Smooth muscle cell (in vitro differentiated cells): ENCODE measurements at regions not wholly inside any gene's neighbourhood (a gene's known extent, or its start where the extent isn't known, plus 50 kb on each side); places are given as distances from the start of the nearest gene placed in this dataset.

Experiments used
- DNase-seq: peaks from one replicate; lab custom pipeline; 2025; ENCODE audit not compliant: unreplicated experiment; lab: John Stamatoyannopoulos, UW
- H2AFZ ChIP-seq: fragments of 200-600 bp; sonication (generic); 2 replicates; pipeline ENCODE4 v1.6.0; 2016; ENCODE audit warnings: antibody characterized with exemption, low read depth, mild to moderate bottlenecking
- H3F3A ChIP-seq: fragments of 200-600 bp; sonication (generic); 2 replicates; pipeline ENCODE4 v1.6.0; 2017; ENCODE audit warnings: antibody characterized with exemption, low read depth
- H3K27ac ChIP-seq: fragments of 200-600 bp; sonication (generic); 2 replicates; pipeline ENCODE4 v1.5.1; 2016; ENCODE audit warnings: low read depth, mild to moderate bottlenecking
- H3K27me3 ChIP-seq: fragments of 200-600 bp; sonication (generic); 2 replicates; pipeline ENCODE4 v1.6.1; 2016; ENCODE audit warnings: low read depth, mild to moderate bottlenecking
- H3K36me3 ChIP-seq: fragments of 200-600 bp; sonication (generic); 2 replicates; pipeline ENCODE4 v1.5.1; 2016; ENCODE audit warnings: low read depth
- H3K4me1 ChIP-seq: fragments of 200-600 bp; sonication (generic); 2 replicates; pipeline ENCODE4 v1.5.1; 2016; ENCODE audit warnings: low read depth
- H3K4me2 ChIP-seq: fragments of 200-600 bp; sonication (generic); 2 replicates; pipeline ENCODE4 v1.6.0; 2016; ENCODE audit warnings: mild to moderate bottlenecking
- H3K4me3 ChIP-seq: fragments of 200-600 bp; sonication (generic); 2 replicates; pipeline ENCODE4 v1.5.1; 2016; ENCODE audit warnings: mild to moderate bottlenecking
- H3K79me2 ChIP-seq: fragments of 200-600 bp; sonication (generic); 2 replicates; pipeline ENCODE4 v1.6.0; 2016; ENCODE audit warnings: low read depth, mild to moderate bottlenecking
- H3K9ac ChIP-seq: fragments of 200-600 bp; sonication (generic); 2 replicates; pipeline ENCODE4 v1.6.0; 2016; ENCODE audit warnings: low read depth
- H3K9me3 ChIP-seq: fragments of 200-600 bp; sonication (generic); replicated peaks from 2 replicates; pipeline ENCODE4 v1.5.1; 2016; ENCODE audit warnings: low read depth
- H4K20me1 ChIP-seq: fragments of 200-600 bp; sonication (generic); 2 replicates; pipeline ENCODE4 v1.6.0; 2016; ENCODE audit warnings: low read depth
- WGBS: methylation state at CpG from one replicate; pipeline ENCODE4 v1.1.7; 2016; ENCODE audit warnings: low lambda C conversion rate; 5-methylcytosine and 5-hydroxymethylcytosine counted together
- TF ChIP-seq, protein P1 (sequence below): fragments of 200-600 bp; sonication (generic); IDR thresholded peaks from 2 replicates; pipeline ENCODE4 v1.5.1; 2017; ENCODE audit warnings: borderline replicate concordance, mild to moderate bottlenecking, antibody characterized with exemption; ENCODE audit not compliant: insufficient read depth, poor library complexity, severe bottlenecking

DNA sequence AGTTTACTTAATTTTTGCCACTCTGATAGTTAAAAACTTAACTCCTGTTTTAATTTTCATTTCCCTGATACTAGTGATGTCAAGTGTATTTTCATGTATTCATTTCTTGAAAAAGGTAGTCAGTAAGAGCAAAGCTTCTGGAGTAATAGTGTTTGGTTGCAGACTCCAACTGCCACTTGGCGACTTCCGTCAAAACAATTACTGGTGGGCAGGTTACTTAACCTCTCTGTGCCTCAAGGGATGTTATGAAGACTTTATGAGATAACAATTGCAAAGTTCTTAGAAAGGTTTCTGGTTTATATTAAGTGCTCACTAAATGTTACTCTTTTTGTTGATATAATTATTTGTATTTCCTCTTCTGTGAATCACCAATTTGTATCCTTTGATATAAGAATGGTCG lies 129.7 kb downstream of the NFKBIZ start:
- no peaks in the 10 kb centered on the region for H3K27me3 ChIP-seq
- no peaks in the 10 kb centered on the region for H3K36me3 ChIP-seq
- H3K4me1 ChIP-seq = peaks cover 3% of the 10 kb centered on the region
- no peaks in the 10 kb centered on the region for H3K9me3 ChIP-seq
- H3F3A ChIP-seq = no peaks in the 10 kb centered on the region
- H4K20me1 ChIP-seq = no peaks in the 10 kb centered on the region
- H3K79me2 ChIP-seq = no peaks in the 10 kb centered on the region
- TF ChIP-seq, protein P1, sequence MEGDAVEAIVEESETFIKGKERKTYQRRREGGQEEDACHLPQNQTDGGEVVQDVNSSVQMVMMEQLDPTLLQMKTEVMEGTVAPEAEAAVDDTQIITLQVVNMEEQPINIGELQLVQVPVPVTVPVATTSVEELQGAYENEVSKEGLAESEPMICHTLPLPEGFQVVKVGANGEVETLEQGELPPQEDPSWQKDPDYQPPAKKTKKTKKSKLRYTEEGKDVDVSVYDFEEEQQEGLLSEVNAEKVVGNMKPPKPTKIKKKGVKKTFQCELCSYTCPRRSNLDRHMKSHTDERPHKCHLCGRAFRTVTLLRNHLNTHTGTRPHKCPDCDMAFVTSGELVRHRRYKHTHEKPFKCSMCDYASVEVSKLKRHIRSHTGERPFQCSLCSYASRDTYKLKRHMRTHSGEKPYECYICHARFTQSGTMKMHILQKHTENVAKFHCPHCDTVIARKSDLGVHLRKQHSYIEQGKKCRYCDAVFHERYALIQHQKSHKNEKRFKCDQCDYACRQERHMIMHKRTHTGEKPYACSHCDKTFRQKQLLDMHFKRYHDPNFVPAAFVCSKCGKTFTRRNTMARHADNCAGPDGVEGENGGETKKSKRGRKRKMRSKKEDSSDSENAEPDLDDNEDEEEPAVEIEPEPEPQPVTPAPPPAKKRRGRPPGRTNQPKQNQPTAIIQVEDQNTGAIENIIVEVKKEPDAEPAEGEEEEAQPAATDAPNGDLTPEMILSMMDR = no peak
- 84% methylated on average over 3 of the region's 3 CpGs for WGBS
- H3K9ac ChIP-seq = no peak overlapping the region
- H3K4me3 ChIP-seq = no peak overlapping the region
- H3K27ac ChIP-seq = no peak overlapping the region
- no peak overlapping the region for H3K4me2 ChIP-seq
- H2AFZ ChIP-seq = no peak overlapping the region
- no peak for DNase-seq

GRCh38 chr3:101984356-101984755 lies 135.0 kb downstream of the NFKBIZ start:
- H3K9me3 ChIP-seq = no peaks in the 10 kb centered on the region
- no peaks in the 10 kb centered on the region for H3K79me2 ChIP-seq
- no peak overlapping the region for H2AFZ ChIP-seq
- no peak overlapping the region for H3K4me3 ChIP-seq
- H4K20me1 ChIP-seq = no peaks in the 10 kb centered on the region
- no peak overlapping the region for H3K9ac ChIP-seq
- H3K27me3 ChIP-seq = no peaks in the 10 kb centered on the region
- no peak overlapping the region for H3K4me2 ChIP-seq
- 87% methylated on average over 4 of the region's 4 CpGs for WGBS
- TF ChIP-seq, protein P1 = no peak
- DNase-seq = no peak
- no peaks in the 10 kb centered on the region for H3K4me1 ChIP-seq
- no peaks in the 10 kb centered on the region for H3F3A ChIP-seq
- no peak overlapping the region for H3K27ac ChIP-seq
- H3K36me3 ChIP-seq = no peaks in the 10 kb centered on the region

DNA sequence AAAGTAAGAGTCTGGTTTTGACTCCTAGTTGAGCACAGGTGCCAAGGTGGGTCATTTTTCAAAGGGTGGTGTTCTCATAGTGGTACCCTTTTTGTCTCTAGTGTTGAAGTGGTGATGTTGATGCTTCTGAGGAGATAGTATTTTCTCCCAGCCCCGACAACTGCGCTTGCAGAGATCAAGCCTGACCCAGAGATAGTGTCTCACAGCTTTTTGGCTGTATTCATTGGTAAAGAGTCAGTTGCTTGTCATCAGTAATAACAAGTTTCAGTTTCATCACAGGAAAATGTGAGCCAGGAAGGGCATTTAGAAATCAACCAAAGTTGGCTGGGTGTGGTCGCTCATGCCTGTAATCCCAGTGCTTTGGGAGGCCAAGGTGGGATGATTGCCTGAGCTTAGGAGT lies 139.3 kb downstream of the NFKBIZ start:
- no peak overlapping the region for H3K4me2 ChIP-seq
- no peak overlapping the region for H3K27ac ChIP-seq
- peaks cover 6% of the 10 kb centered on the region for H3F3A ChIP-seq
- no peaks in the 10 kb centered on the region for H3K27me3 ChIP-seq
- no peaks in the 10 kb centered on the region for H4K20me1 ChIP-seq
- H3K4me1 ChIP-seq = no peaks in the 10 kb centered on the region
- no peak for DNase-seq
- H3K79me2 ChIP-seq = no peaks in the 10 kb centered on the region
- no peak overlapping the region for H3K4me3 ChIP-seq
- H3K36me3 ChIP-seq = no peaks in the 10 kb centered on the region
- WGBS = 96% methylated on average over 3 of the region's 3 CpGs
- no peaks in the 10 kb centered on the region for H3K9me3 ChIP-seq
- TF ChIP-seq, protein P1 = no peak
- H2AFZ ChIP-seq = no peak overlapping the region
- no peak overlapping the region for H3K9ac ChIP-seq

DNA sequence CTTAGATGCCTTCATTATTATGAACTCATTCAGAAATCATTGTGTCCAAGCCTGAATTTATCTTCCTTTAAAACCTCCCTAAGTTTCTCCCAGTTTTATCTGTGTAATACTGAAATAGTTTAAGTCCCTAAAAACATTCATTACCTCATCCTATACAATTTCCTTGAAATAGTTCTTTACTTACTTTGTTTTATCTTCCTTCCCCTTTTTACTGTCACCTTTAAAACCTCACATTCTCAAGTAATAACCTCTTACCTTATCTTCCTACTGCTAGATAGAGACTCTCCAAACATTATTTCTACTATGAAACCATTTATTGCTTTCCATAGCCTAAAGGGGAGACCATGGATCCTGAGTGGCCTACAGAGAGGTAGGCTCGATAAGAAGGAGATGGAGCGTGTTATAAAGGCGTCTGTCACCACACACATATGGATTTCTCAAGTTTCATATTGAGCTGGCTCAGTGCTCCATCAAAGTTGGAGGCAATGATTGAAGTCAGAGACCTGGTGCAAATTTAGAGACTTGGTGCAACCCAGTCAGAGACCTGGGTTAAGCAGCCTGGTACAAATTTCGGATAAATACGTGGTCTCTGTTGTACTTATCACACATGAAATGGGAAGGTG lies 140.4 kb downstream of the NFKBIZ start:
- H3K4me2 ChIP-seq = no peak overlapping the region
- H2AFZ ChIP-seq = no peak overlapping the region
- TF ChIP-seq, protein P1 = no peak
- no peaks in the 10 kb centered on the region for H3K79me2 ChIP-seq
- H3K9me3 ChIP-seq = no peaks in the 10 kb centered on the region
- H3K4me1 ChIP-seq = no peaks in the 10 kb centered on the region
- H3K4me3 ChIP-seq = no peak overlapping the region
- no peak overlapping the region for H3K27ac ChIP-seq
- DNase-seq = no peak
- 96% methylated on average over 5 of the region's 5 CpGs for WGBS
- peaks cover 6% of the 10 kb centered on the region for H3F3A ChIP-seq
- H4K20me1 ChIP-seq = no peaks in the 10 kb centered on the region
- H3K9ac ChIP-seq = no peak overlapping the region
- H3K27me3 ChIP-seq = no peaks in the 10 kb centered on the region
- no peaks in the 10 kb centered on the region for H3K36me3 ChIP-seq
